HG03442 (cell line): ENCODE measurements at regions not wholly inside any gene's neighbourhood (a gene's known extent, or its start where the extent isn't known, plus 50 kb on each side); places are given as distances from the start of the nearest gene placed in this dataset.
"Not testable (repeated sequence)": the region's sequence is repeated elsewhere in the genome, so short reads cannot be mapped to it uniquely, and the experiment has no call there.

Source experiments
- ATAC-seq: cut with Tn5 transposase; IDR thresholded peaks from one replicate; pipeline ENCODE4 v1.9.1; 2021; ENCODE audit warnings: mild to moderate bottlenecking, moderate library complexity; ENCODE audit not compliant: unreplicated experiment

- ATAC-seq: not testable (repeated sequence)
Observed at GRCh38 chrX:42157923-42158322, 234.6 kb upstream of the CASK start.

- no peak for ATAC-seq
Observed at GRCh38 chrX:42151808-42152207, 228.5 kb upstream of the CASK start.

DNA sequence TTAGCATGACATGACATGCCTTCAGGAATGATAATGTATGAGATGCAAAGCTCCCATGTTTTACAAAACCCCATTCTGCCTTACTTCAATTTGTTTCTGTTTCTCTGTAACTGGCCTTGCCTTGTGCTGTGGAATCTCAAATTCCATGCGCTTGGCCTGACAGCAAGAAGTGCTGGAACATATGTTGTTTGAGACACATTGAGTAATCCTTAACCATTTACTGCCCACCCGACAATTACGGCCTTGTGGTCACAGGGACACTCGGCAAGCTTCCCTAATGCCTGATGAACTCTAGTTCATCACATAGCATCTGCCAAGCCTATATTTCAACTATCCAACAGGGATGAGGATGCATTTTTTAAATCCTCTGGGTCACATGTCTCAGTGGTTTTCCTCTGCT, 226.4 kb upstream of the CASK start:
- ATAC-seq: no peak

DNA sequence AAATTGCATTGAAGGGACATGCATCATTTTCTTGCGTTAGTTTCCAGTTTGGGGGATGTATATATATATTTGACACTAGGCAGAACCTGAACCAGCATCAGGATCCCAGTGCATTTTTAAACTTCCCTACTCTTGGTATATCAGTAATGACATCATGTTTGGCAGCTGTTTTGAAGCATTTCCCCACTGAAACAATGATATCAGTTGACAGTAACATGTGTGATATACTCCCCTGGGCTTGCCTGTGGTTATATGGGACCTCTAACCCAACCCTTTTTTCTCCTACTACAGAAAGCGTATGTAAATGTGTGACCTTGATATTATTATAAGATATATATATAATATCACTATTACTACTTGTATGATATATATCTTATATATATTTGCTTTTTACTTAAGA, 225.9 kb upstream of the CASK start:
- no peak for ATAC-seq

- ATAC-seq: no peak
Observed at GRCh38 chrX:42143866-42144592, 220.7 kb upstream of the CASK start.

DNA sequence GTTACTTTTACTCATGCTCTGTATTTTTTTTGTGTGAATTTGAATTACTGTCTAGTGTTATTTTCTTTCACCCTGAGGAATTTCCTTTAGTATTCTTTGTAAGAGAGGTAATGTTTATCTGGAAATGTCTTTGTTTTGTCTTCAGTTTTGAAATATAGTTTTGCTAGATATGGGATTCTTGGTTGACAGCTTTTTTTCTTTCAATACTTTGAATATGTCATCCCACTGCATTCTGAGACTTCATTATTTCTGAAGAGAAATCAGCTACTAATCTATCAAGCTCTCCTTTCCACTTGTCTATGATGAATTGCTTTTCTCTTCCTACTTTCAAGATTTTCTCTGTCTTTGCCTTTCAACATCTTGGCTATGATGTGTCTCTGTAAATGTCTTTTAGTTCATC, 217.0 kb upstream of the CASK start:
- no peak for ATAC-seq

DNA sequence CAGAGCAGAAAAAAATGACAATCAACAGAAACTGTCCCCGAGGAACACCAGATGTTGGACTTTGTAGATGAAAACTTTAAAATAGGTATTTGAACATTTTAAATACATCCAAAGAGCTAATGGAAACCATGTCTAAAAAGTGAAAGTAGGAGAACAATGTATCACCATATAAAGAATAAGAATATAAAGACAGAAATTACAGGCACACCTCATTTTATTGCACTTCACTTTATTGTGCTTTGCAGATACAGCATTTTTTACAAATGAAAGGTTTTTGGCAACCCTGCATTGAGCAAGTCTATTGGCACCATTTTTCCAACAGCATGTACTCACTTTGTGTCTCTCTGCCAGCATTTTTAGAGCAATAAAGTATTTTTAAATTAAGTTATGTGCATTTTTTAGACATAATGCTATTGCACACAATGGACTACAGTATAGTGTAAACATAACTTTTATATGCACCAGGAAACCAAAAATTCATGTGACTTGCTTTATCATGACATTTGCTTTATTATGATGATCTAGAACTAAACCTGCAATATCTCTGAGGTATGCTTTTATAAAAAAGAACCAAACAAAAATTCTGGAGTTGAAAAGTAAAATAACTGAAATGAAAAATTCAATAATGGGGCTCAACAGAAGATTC, 212.4 kb upstream of the CASK start:
- no peak for ATAC-seq

- ATAC-seq: no peak
Observed at GRCh38 chrX:42131856-42132255, 208.5 kb upstream of the CASK start.

- no peak for ATAC-seq
Observed at GRCh38 chrX:42129022-42129940, 205.9 kb upstream of the CASK start.

GRCh38 chrX:42128587-42128986, 205.2 kb upstream of the CASK start:
- ATAC-seq: no peak

DNA sequence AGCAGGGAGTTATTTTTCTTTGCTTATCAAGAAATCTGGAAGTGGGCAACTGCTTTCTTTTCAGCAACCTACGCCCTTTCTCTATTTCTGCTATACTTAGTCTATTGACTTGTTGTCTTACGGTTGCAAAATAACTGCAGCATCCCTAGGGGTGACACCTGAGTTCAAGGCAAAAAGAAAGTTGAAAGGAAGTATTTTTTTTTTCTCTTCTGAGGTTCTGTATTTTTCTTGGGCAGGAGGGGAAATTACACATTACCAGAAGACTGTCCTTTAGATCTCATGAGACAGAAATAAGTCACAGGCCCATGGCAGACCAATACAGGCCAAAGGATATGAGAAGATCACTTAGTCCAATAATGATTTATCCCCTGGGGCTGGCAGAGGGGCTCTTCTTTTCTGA, 204.7 kb upstream of the CASK start:
- peak; percentile 72 for ATAC-seq

DNA sequence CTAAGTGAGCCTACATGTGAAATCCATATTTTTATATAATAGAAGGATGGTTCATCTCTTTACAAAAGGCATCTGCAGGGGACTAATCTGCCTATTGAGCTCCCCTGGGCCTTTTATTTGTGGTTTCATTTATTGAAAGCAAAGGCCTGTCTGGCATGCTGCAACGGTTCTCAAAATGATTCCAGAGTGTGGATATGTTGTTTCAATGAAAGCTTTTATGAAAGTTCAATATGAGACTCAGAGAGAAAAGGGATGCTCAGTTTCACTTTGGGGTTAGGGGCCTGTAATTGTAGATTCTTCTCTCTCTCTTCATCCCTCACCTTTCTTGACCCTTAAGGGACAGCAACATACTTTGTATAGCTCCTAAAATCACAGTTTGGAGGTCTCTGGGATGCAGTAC, 204.2 kb upstream of the CASK start:
- peak; percentile 26 for ATAC-seq

GRCh38 chrX:42123369-42123768, 200.0 kb upstream of the CASK start:
- ATAC-seq: no peak

DNA sequence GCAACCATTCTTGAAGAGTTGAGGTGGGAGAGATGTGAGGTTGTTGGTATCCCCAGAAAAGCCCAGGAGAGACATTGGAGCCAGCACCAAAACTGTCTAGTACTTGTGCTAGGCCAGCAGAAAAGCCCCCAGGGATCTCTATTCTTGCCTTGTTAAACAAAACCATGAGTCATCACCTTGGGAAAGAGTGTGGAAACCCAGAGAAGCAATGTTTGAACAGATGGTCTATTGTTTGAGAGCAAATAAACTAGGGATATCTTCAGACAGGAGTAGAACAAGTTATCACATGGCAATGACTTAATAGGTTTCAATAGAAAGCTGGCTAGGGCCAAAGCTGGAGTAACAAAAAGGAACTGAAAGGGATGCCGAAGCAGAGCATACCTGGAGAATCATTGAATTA, 195.7 kb upstream of the CASK start:
- ATAC-seq: no peak

DNA sequence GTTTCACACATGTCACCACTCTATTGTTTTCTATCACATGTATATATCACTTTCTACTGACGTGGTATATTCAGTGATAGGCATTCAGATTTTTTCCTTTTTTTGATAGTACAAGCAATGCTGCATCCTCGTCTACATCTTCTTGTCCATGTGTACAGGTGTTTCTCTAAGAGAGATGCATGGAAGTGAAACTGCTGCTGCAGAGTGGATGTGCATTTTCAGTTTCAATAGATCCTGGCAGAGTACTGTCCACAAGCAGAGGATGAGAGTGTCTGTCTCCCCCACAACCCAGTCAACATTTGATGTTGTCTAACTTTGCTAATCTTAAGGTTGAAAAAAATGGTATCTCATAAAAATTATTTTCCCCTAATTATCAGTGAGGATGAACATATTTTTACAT, 194.0 kb upstream of the CASK start:
- peak; percentile 67 for ATAC-seq

DNA sequence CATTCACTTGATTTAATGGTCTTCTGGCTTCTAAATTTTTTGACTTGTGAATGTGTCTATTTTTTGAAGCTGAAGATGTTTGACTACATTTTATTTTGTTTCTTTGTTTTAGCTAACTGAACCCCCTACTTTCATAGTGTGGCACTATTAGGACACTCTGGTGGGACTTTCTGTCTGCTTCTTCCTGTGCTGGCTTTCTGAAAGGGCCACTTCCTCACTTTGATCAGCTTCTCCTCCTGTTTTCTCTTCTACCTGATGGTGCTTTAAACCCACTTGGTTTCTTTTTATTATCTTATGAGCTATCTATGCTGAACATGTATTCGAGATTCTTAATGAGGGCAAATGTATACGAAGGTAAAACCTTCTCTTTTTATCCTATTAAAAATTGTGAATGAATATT, 186.1 kb upstream of the CASK start:
- no peak for ATAC-seq

DNA sequence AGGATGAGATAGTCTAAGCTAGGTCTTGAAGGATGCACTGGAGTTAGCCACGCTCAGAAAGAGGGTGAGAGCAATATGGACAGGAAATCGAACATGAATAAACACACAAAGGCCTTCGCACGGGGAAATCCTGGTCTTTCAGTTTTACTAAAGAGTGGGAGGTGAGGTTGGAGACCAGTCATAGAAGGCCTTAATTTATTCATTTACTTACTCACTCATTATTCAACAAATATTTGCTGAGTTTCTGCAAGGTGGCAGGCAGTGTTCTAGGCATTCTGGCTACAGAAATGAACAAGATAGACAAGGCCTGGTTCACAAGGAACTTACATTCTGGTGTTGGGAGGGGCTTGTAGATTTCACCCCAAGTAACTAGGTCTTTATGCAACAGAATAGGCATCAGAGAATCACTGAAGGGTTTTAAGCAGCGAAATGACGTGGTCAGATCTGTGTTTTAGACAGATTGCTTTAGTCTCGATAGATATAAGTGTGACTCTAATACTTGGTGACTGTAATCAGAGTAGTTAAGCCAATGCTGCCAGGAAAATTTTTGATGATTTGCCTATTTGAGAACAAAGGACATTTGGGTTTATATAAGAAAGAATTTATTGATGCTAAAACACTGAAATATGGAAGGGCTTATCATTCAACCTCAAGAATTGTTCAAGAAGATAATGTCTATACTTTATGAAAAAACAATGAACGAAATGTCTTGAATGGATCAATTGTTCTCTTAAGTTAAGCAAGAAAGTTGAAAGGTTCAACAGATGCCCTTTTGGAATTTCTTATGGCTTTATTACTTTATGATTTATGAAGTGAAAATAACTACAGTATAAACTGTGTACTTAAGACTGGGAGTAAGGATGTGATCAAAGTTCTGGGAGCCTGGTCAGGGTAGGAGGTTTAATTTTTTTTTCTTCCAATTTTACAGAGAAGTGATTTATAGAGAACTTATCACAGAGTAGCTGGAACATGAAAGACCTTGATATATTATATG, 184.4 kb upstream of the CASK start:
- ATAC-seq: peak; percentile 88

GRCh38 chrX:42106556-42106955, 183.2 kb upstream of the CASK start:
- ATAC-seq: no peak

DNA sequence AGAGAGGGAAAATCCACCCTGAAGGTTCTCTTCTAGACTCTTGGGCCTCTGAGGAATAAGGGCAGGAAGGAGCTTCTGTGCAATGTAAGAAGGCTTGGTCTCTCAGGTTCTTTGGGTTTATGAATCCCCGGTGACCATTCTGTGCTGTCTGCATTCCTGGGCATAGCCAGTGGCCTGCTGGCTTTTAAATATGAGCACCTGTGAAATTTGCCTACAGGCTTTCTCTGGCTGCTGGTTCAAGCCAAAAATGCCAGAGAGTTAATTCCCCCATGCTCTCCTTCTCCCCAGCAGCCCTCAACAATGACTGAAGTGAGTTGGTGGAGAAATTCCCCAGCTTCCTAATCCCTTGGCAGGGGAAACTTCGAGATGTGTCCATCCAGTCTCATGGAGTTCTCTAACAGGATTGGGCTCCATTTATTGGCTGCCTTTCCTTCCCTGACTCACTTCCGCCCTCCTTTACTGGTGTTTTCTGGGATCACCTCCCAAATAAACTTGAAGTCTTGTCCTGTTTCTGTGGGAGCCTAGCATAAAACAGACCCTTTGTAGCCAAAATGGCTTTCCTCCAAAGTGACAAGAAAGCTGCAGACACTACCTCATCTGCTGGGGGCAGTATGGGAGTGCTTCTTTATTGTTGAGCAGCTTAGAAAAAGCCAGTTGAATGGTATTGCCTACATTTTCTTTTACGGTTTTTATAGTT, 179.4 kb upstream of the CASK start:
- ATAC-seq: no peak

- no peak for ATAC-seq
Observed at GRCh38 chrX:42098900-42099299, 175.5 kb upstream of the CASK start.
